ENCODE measurements at regions not wholly inside any gene's neighbourhood (a gene's known extent, or its start where the extent isn't known, plus 50 kb on each side); places are given as distances from the start of the nearest gene placed in this dataset.
A peak's percentile ranks its signal among the peaks of the same experiment; 100 is the strongest.
"Not testable (repeated sequence)": the region's sequence is repeated elsewhere in the genome, so short reads cannot be mapped to it uniquely, and the experiment has no call there.

DNA sequence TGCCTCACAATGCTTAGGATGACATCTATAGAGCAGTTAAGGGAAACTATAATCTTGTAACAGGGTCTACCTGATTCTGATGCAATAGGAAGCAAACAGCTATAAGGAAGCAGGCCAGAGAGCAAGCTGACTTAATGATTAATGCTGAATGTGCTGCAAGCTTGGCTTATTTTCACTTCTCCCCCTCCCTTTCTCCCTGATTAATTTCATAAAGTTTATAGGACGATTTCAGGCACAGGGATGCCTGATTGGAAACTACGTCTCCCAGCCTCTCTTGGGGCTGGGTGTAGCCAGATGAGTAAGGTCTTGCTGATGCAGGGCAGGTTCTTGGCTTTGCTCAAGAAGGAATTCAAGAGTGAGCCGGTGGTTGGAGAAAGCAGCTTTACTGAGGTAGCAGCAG is 82.8 kb upstream of the MRI1 start:
- no peak overlapping the region for H3K4me2 ChIP-seq (ENCODE audit: low read length)
- no peaks in the 10 kb centered on the region for H3K9me2 ChIP-seq (ENCODE audit: insufficient read depth, low read length)
- H3K9me3 ChIP-seq (ENCODE audit: low read length), result peaks cover 14% of the 10 kb centered on the region
- no peak overlapping the region for H3K4me3 ChIP-seq (ENCODE audit: low read depth, low read length, poor library complexity, severe bottlenecking)
- H2AFZ ChIP-seq (ENCODE audit: low read length), result no peak overlapping the region
- CTCF ChIA-PET (ENCODE audit: unreplicated experiment), result no interaction called here
- no peak for DNase-seq (ENCODE audit: low spot score)
- POLR2A ChIA-PET, result interaction anchor here (0.6 kb wide), 1 partner anchor 111 kb away, joined by 4 read pairs; no protein-coding TSS in a partner anchor
- TF ChIP-seq EZH2phosphoT487 (IDR thresholded peaks at IDR 0.05; ENCODE audit: borderline replicate concordance, low read depth, low read length), result no peak
- TF ChIP-seq, protein P1, sequence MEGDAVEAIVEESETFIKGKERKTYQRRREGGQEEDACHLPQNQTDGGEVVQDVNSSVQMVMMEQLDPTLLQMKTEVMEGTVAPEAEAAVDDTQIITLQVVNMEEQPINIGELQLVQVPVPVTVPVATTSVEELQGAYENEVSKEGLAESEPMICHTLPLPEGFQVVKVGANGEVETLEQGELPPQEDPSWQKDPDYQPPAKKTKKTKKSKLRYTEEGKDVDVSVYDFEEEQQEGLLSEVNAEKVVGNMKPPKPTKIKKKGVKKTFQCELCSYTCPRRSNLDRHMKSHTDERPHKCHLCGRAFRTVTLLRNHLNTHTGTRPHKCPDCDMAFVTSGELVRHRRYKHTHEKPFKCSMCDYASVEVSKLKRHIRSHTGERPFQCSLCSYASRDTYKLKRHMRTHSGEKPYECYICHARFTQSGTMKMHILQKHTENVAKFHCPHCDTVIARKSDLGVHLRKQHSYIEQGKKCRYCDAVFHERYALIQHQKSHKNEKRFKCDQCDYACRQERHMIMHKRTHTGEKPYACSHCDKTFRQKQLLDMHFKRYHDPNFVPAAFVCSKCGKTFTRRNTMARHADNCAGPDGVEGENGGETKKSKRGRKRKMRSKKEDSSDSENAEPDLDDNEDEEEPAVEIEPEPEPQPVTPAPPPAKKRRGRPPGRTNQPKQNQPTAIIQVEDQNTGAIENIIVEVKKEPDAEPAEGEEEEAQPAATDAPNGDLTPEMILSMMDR (conservative IDR thresholded peaks at IDR 0.05; ENCODE audit: low read length), result no peak
- no TSS peak for BruUV-seq (replicated peaks)
- no peaks in the 10 kb centered on the region for H3K79me2 ChIP-seq (ENCODE audit: insufficient read depth, low read depth, low read length)
- H3K27ac ChIP-seq (ENCODE audit: low read depth, low read length, poor library complexity, severe bottlenecking), result no peak overlapping the region
- no peaks in the 10 kb centered on the region for H4K20me1 ChIP-seq (ENCODE audit: insufficient read depth, low read length)
- no peaks in the 10 kb centered on the region for H3K36me3 ChIP-seq (ENCODE audit: insufficient read depth, low read length)
- intact Hi-C loops (cut with micrococcal nuclease; ENCODE audit: unreplicated experiment), result no loop called here
- H3K4me1 ChIP-seq (ENCODE audit: insufficient read depth, low read length, poor library complexity, severe bottlenecking), result no peaks in the 10 kb centered on the region

DNA sequence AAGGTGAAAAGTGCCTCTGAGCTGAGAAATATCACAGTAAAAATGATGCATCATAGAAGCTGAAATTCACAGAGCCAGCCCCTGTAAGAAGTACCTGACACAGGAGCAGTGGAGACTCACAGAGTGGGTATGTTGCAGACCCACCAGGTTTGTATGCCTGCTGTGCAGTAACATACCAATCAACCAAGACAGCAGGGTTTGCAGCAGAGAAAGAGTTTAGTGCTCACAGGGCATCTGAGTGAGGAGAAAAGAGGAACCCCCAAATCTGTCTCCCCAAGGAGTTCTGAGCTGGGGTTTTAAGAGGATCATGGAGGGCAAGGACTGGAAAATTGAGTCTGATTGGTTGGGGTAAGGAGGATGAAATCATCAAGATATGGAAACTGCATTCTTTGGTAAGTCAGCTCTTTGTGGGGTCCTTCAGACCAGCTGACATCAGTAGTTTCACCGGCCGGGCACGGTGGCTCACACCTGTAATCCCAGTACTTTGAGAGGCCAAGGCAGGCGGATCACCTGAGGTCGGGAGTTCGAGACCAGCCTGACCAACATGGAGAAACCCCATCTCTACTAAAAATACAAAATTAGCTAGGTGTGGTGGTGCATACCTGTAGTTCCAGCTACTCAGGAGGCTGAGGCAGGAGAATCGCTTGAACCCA is 83.5 kb upstream of the MRI1 start:
- DNase-seq (ENCODE audit: low spot score); H3K27ac ChIP-seq (ENCODE audit: low read depth, low read length, poor library complexity, severe bottlenecking); CTCF ChIA-PET (ENCODE audit: unreplicated experiment); H2AFZ ChIP-seq (ENCODE audit: low read length); H3K79me2 ChIP-seq (ENCODE audit: insufficient read depth, low read depth, low read length); BruUV-seq (replicated peaks); H3K36me3 ChIP-seq (ENCODE audit: insufficient read depth, low read length); H3K4me1 ChIP-seq (ENCODE audit: insufficient read depth, low read length, poor library complexity, severe bottlenecking); H4K20me1 ChIP-seq (ENCODE audit: insufficient read depth, low read length); H3K9me2 ChIP-seq (ENCODE audit: insufficient read depth, low read length); H3K4me2 ChIP-seq (ENCODE audit: low read length); intact Hi-C loops (cut with micrococcal nuclease; ENCODE audit: unreplicated experiment); H3K4me3 ChIP-seq (ENCODE audit: low read depth, low read length, poor library complexity, severe bottlenecking): not testable (repeated sequence)
- peaks cover 14% of the 10 kb centered on the region for H3K9me3 ChIP-seq (ENCODE audit: low read length)
- POLR2A ChIA-PET, result interaction anchor here (0.7 to 0.8 kb wide), 2 partner anchors 32 to 173 kb away, joined by 4 to 5 read pairs; no protein-coding TSS in a partner anchor

DNA sequence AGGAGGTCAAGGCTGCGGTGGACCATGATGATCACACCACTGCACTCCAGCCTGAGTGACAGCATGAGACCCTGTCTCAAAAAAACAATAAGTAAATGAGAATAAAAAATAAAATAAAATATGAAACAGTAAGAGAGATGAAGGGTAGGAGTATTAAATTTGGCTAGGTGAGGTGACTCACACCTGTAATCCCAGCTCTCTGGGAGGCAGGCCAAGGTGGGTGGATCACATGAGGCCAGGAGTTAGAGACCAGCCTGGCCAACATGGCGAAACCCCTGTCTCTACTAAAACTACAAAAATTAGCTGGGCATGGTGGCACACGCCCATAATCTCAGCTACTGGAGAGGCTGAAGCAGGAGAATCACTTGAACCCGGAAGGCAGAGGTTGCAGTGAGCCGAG is 87.4 kb upstream of the MRI1 start:
- not testable (repeated sequence) for H3K4me1 ChIP-seq (ENCODE audit: insufficient read depth, low read length, poor library complexity, severe bottlenecking)

DNA sequence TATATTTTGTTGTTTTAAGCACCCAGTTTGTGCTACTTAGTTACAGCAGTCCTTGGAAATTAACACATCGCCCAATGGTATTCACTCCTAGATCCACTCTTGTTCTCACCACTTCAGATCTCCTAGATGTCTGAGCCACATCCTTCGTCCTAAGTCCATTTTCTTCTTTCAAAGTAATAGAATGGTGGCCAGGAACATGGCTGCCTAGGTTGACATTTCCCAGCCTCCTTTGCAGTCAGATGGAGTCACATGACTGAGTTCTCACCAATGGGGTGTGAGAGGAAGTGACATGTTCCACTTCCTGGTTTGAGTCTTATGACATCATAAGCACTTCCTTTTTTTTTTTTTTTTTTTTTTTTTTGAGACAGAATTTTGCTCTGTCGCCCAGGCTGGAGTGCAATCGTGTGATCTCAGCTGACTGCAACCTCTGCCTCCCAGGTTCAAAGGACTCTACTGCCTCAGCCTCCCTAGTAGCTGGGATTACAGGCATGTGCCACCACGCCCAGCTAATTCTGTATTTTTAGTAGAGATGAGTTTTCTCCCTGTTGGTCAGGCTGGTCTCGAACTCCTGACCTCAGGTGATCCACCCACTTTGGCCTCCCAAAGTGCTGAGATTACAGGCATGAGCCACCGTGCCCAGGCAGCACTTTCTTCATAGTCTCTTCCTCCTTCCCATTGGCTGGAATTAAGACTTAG is 91.7 kb upstream of the MRI1 start:
- BruUV-seq (replicated peaks); H3K36me3 ChIP-seq (ENCODE audit: insufficient read depth, low read length); H3K79me2 ChIP-seq (ENCODE audit: insufficient read depth, low read depth, low read length); H3K4me1 ChIP-seq (ENCODE audit: insufficient read depth, low read length, poor library complexity, severe bottlenecking); H4K20me1 ChIP-seq (ENCODE audit: insufficient read depth, low read length); H3K4me2 ChIP-seq (ENCODE audit: low read length); CTCF ChIA-PET (ENCODE audit: unreplicated experiment); H3K27ac ChIP-seq (ENCODE audit: low read depth, low read length, poor library complexity, severe bottlenecking); intact Hi-C loops (cut with micrococcal nuclease; ENCODE audit: unreplicated experiment); H3K9me2 ChIP-seq (ENCODE audit: insufficient read depth, low read length): not testable (repeated sequence)
- Histone ChIP-seq H3K9me3 (ENCODE audit: low read length) (peaks cover 21% of the 10 kb centered on the region; the same call in 1 of the 2 replicates), H2AFZ (ENCODE audit: low read length) (peak overlapping the region; percentile 98), H3K4me3 (ENCODE audit: low read depth, low read length, poor library complexity, severe bottlenecking) (peak overlapping the region; percentile 39)
- POLR2A ChIA-PET, result interaction anchor here (0.7 kb wide), 1 partner anchor 12 kb away, joined by 6 read pairs; no protein-coding TSS in a partner anchor
- peak; percentile 88 for DNase-seq (ENCODE audit: low spot score)

More for the DNA sequence above, 87.4 kb upstream of the MRI1 start:
- CTCF ChIA-PET (ENCODE audit: unreplicated experiment); H3K79me2 ChIP-seq (ENCODE audit: insufficient read depth, low read depth, low read length); H3K4me3 ChIP-seq (ENCODE audit: low read depth, low read length, poor library complexity, severe bottlenecking); H2AFZ ChIP-seq (ENCODE audit: low read length); H3K4me2 ChIP-seq (ENCODE audit: low read length); POLR2A ChIA-PET; intact Hi-C loops (cut with micrococcal nuclease; ENCODE audit: unreplicated experiment); H3K9me2 ChIP-seq (ENCODE audit: insufficient read depth, low read length); H4K20me1 ChIP-seq (ENCODE audit: insufficient read depth, low read length); H3K27ac ChIP-seq (ENCODE audit: low read depth, low read length, poor library complexity, severe bottlenecking); H3K36me3 ChIP-seq (ENCODE audit: insufficient read depth, low read length); BruUV-seq (replicated peaks); DNase-seq (ENCODE audit: low spot score): not testable (repeated sequence)
- H3K9me3 ChIP-seq (ENCODE audit: low read length), result peaks cover 30% of the 10 kb centered on the region
